Muscle layer of duodenum (tissue), 2 donors: ENCODE measurements at regions not wholly inside any gene's neighbourhood (a gene's known extent, or its start where the extent isn't known, plus 50 kb on each side); places are given as distances from the start of the nearest gene placed in this dataset.

Source experiments
- H3K27ac ChIP-seq: one replicate; pipeline ENCODE4 v1.7.0; 2013; ENCODE audit warnings: mild to moderate bottlenecking, low read length
- H3K27me3 ChIP-seq: one replicate; pipeline ENCODE4 v1.7.0; 2013; ENCODE audit warnings: low read depth, mild to moderate bottlenecking, control low read depth, low read length
- H3K36me3 ChIP-seq, 2 donors: one replicate each; pipeline ENCODE4 v1.7.0; 2013; ENCODE audit warnings: low read length in 2 of 2, control low read depth in 1 of 2, mild to moderate bottlenecking in 1 of 2; ENCODE audit not compliant: insufficient read depth in 2 of 2, control insufficient read depth in 1 of 2
- H3K4me1 ChIP-seq, 2 donors: one replicate each; pipeline ENCODE4 v1.7.0; 2013; ENCODE audit warnings: low read length in 2 of 2, mild to moderate bottlenecking in 2 of 2, control low read depth in 1 of 2, moderate library complexity in 1 of 2; ENCODE audit not compliant: insufficient read depth in 2 of 2, control insufficient read depth in 1 of 2
- H3K4me3 ChIP-seq, 2 donors: one replicate each; pipeline ENCODE4 v1.7.0; 2013; ENCODE audit warnings: low read length in 2 of 2, low read depth in 1 of 2, mild to moderate bottlenecking in 1 of 2
- H3K9me3 ChIP-seq, 2 donors: one replicate each; pipeline ENCODE4 v1.7.0; 2013; ENCODE audit warnings: low read length in 2 of 2, control low read depth in 1 of 2, mild to moderate bottlenecking in 1 of 2; ENCODE audit not compliant: control insufficient read depth in 1 of 2
- donor health status: healthy.

- Histone ChIP-seq H3K9me3 (no peaks in the 10 kb centered on the region), H3K27ac (no peak overlapping the region), H3K4me1 (no peaks in the 10 kb centered on the region), H3K36me3 (no peaks in the 10 kb centered on the region), H3K27me3 (no peaks in the 10 kb centered on the region), H3K4me3 (no peak overlapping the region)
These were observed 121.6 kb upstream of the ALKAL2 start for GRCh38 chr2:409523-409922.

- Histone ChIP-seq H3K4me3 (no peak overlapping the region), H3K27ac (no peak overlapping the region), H3K9me3 (peaks cover 0 to 3% of the 10 kb centered on the region in 2 donors), H3K27me3 (no peaks in the 10 kb centered on the region), H3K4me1 (no peaks in the 10 kb centered on the region), H3K36me3 (no peaks in the 10 kb centered on the region)
These were observed 119.7 kb upstream of the ALKAL2 start for GRCh38 chr2:407630-408029.

GRCh38 chr2:406876-407275 is 119.0 kb upstream of the ALKAL2 start:
- H3K4me3 ChIP-seq: no peak overlapping the region
- H3K27me3 ChIP-seq: no peaks in the 10 kb centered on the region
- no peaks in the 10 kb centered on the region for H3K36me3 ChIP-seq
- H3K27ac ChIP-seq: no peak overlapping the region
- H3K9me3 ChIP-seq: peaks cover 0 to 3% of the 10 kb centered on the region in 2 donors
- no peaks in the 10 kb centered on the region for H3K4me1 ChIP-seq

GRCh38 chr2:406231-406630 is 118.3 kb upstream of the ALKAL2 start:
- Histone ChIP-seq H3K36me3 (no peaks in the 10 kb centered on the region), H3K9me3 (peaks cover 0 to 3% of the 10 kb centered on the region in 2 donors), H3K4me1 (no peaks in the 10 kb centered on the region), H3K4me3 (no peak overlapping the region), H3K27ac (no peak overlapping the region), H3K27me3 (no peaks in the 10 kb centered on the region)

- Histone ChIP-seq H3K9me3 (peaks cover 0 to 3% of the 10 kb centered on the region in 2 donors), H3K27me3 (no peaks in the 10 kb centered on the region), H3K4me1 (no peaks in the 10 kb centered on the region), H3K4me3 (no peak overlapping the region), H3K27ac (no peak overlapping the region), H3K36me3 (no peaks in the 10 kb centered on the region)
These were observed 116.7 kb upstream of the ALKAL2 start for GRCh38 chr2:404581-404980.

- Histone ChIP-seq H3K4me3 (no peak overlapping the region), H3K27me3 (no peaks in the 10 kb centered on the region), H3K36me3 (no peaks in the 10 kb centered on the region), H3K9me3 (peaks cover 0 to 3% of the 10 kb centered on the region in 2 donors), H3K4me1 (no peaks in the 10 kb centered on the region), H3K27ac (no peak overlapping the region)
These were observed 115.8 kb upstream of the ALKAL2 start for GRCh38 chr2:403682-404081.

GRCh38 chr2:402721-403120 is 114.8 kb upstream of the ALKAL2 start:
- H3K9me3 ChIP-seq: peaks cover 0 to 3% of the 10 kb centered on the region in 2 donors
- no peak overlapping the region for H3K4me3 ChIP-seq
- H3K4me1 ChIP-seq: no peaks in the 10 kb centered on the region
- H3K36me3 ChIP-seq: no peaks in the 10 kb centered on the region
- no peaks in the 10 kb centered on the region for H3K27me3 ChIP-seq
- no peak overlapping the region for H3K27ac ChIP-seq

- Histone ChIP-seq H3K27ac (no peak overlapping the region), H3K4me1 (no peaks in the 10 kb centered on the region), H3K36me3 (no peaks in the 10 kb centered on the region), H3K27me3 (no peaks in the 10 kb centered on the region), H3K9me3 (peaks cover 0 to 3% of the 10 kb centered on the region in 2 donors), H3K4me3 (no peak overlapping the region)
These were observed 114.3 kb upstream of the ALKAL2 start for GRCh38 chr2:402206-402605.

GRCh38 chr2:401019-401679 is 113.3 kb upstream of the ALKAL2 start:
- Histone ChIP-seq H3K27ac (no peak overlapping the region), H3K4me3 (no peak overlapping the region), H3K27me3 (no peaks in the 10 kb centered on the region), H3K36me3 (no peaks in the 10 kb centered on the region), H3K4me1 (no peaks in the 10 kb centered on the region), H3K9me3 (peaks cover 0 to 3% of the 10 kb centered on the region in 2 donors)

- H3K4me1 ChIP-seq: no peaks in the 10 kb centered on the region
- no peaks in the 10 kb centered on the region for H3K27me3 ChIP-seq
- H3K36me3 ChIP-seq: no peaks in the 10 kb centered on the region
- no peak overlapping the region for H3K27ac ChIP-seq
- no peaks in the 10 kb centered on the region for H3K9me3 ChIP-seq
- no peak overlapping the region for H3K4me3 ChIP-seq
These were observed 110.0 kb upstream of the ALKAL2 start for GRCh38 chr2:397926-398325.

GRCh38 chr2:397521-397920 is 109.6 kb upstream of the ALKAL2 start:
- Histone ChIP-seq H3K27ac (no peak overlapping the region), H3K9me3 (no peaks in the 10 kb centered on the region), H3K27me3 (no peaks in the 10 kb centered on the region), H3K4me3 (no peak overlapping the region), H3K4me1 (no peaks in the 10 kb centered on the region), H3K36me3 (no peaks in the 10 kb centered on the region)

GRCh38 chr2:396903-397302 is 109.0 kb upstream of the ALKAL2 start:
- no peaks in the 10 kb centered on the region for H3K9me3 ChIP-seq
- H3K4me1 ChIP-seq: no peaks in the 10 kb centered on the region
- H3K27me3 ChIP-seq: no peaks in the 10 kb centered on the region
- H3K4me3 ChIP-seq: no peak overlapping the region
- H3K36me3 ChIP-seq: no peaks in the 10 kb centered on the region
- H3K27ac ChIP-seq: no peak overlapping the region
